ENCODE measurements at regions not wholly inside any gene's neighbourhood (a gene's known extent, or its start where the extent isn't known, plus 50 kb on each side); places are given as distances from the start of the nearest gene placed in this dataset.

DNA sequence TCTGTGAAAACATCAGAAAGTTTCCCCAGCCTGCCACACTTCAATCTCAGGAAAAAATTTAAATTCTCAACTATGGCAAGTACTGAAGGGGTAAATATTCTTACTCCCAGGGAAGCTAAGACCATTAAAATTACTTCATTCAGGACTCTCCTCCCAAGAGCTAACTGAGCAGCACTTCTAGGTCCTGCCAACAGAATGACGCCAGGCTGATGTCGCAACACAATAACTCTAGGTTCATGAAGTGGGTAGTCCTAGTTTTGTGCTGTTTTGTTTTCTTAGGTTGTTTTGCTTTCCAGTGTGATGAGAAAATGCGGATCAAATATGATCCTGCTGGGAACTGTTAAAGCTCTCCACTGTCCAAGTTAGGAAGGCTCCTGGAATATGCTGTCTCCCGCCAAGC, 180.0 kb downstream of the NKX6-1 start:
- peaks cover 19 to 22% of the 10 kb centered on the region in 2 experiments for H3K4me1 Mint-ChIP-seq

More for the DNA sequence above, 180.0 kb downstream of the NKX6-1 start:
- H3K9me3 Mint-ChIP-seq = no peaks in the 10 kb centered on the region
- no peaks in the 10 kb centered on the region for H3K79me2 ChIP-seq (ENCODE audit: insufficient read depth, low read length)
- no peak overlapping the region for H4K91ac ChIP-seq (ENCODE audit: insufficient read length, low read depth, low read length)
- no peak overlapping the region for H3K4me3 Mint-ChIP-seq
- H3K36me3 Mint-ChIP-seq (ENCODE audit: insufficient read depth in 1 of 3, low read depth in 3 of 3) = no peaks in the 10 kb centered on the region
- H4K5ac ChIP-seq (ENCODE audit: insufficient read length, low read depth, low read length) = no peak overlapping the region
- H3K23ac ChIP-seq (ENCODE audit: insufficient read length, low read depth, low read length) = no peak overlapping the region
- no peaks in the 10 kb centered on the region for H3K27me3 ChIP-seq (ENCODE audit: insufficient read depth, low read length)
- no peaks in the 10 kb centered on the region for H4K20me1 ChIP-seq (ENCODE audit: control insufficient read depth, insufficient read depth, insufficient read length)
- peaks cover 5% of the 10 kb centered on the region; the same call in 1 of the 2 replicates for H3K27me3 Mint-ChIP-seq (ENCODE audit: low read depth)
- TF ChIP-seq, protein P1, sequence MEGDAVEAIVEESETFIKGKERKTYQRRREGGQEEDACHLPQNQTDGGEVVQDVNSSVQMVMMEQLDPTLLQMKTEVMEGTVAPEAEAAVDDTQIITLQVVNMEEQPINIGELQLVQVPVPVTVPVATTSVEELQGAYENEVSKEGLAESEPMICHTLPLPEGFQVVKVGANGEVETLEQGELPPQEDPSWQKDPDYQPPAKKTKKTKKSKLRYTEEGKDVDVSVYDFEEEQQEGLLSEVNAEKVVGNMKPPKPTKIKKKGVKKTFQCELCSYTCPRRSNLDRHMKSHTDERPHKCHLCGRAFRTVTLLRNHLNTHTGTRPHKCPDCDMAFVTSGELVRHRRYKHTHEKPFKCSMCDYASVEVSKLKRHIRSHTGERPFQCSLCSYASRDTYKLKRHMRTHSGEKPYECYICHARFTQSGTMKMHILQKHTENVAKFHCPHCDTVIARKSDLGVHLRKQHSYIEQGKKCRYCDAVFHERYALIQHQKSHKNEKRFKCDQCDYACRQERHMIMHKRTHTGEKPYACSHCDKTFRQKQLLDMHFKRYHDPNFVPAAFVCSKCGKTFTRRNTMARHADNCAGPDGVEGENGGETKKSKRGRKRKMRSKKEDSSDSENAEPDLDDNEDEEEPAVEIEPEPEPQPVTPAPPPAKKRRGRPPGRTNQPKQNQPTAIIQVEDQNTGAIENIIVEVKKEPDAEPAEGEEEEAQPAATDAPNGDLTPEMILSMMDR (conservative IDR thresholded peaks at IDR 0.05) = no peak
- no peak overlapping the region for H2AFZ ChIP-seq (ENCODE audit: low read length)
- H3K14ac ChIP-seq (ENCODE audit: insufficient read depth, low read length) = no peak overlapping the region
- H2BK5ac ChIP-seq (ENCODE audit: insufficient read length, low read length) = no peak overlapping the region
- H3K56ac ChIP-seq (ENCODE audit: insufficient read length, low read depth, low read length) = no peak overlapping the region
- no peak overlapping the region for H3K4me2 ChIP-seq (ENCODE audit: insufficient read depth, insufficient read length, low read length)
- no CpG with 5 or more reads among the region's 4 CpGs for WGBS (ENCODE audit: extremely low coverage, insufficient read length, low lambda C conversion rate)
- H3K9me3 ChIP-seq (ENCODE audit: control insufficient read depth, low read depth, low read length) = no peaks in the 10 kb centered on the region
- no peak overlapping the region for H4K8ac ChIP-seq (replicated peaks; ENCODE audit: insufficient read length, low read depth, low read length)
- H3T11ph ChIP-seq (ENCODE audit: low read length) = no peak overlapping the region
- H2BK120ac ChIP-seq (ENCODE audit: low read depth, low read length, poor library complexity, severe bottlenecking) = no peak overlapping the region
- no peaks in the 10 kb centered on the region for H3K23me2 ChIP-seq (ENCODE audit: insufficient read length, low read depth, low read length, poor library complexity, severe bottlenecking)
- H3K79me1 ChIP-seq (ENCODE audit: insufficient read depth, low read depth, low read length, poor library complexity, severe bottlenecking) = no peaks in the 10 kb centered on the region
- no peak overlapping the region for H2BK12ac ChIP-seq (ENCODE audit: insufficient read length, low read depth, low read length)
- H3K18ac ChIP-seq (ENCODE audit: insufficient read length, low read depth, low read length) = no peak overlapping the region
- H3K9ac ChIP-seq (ENCODE audit: extremely low read depth, insufficient read length, low read length) = no peak overlapping the region
- H3K27ac Mint-ChIP-seq = no peak overlapping the region; a peak in 1 of 7 replicates
- no peak overlapping the region for H2BK15ac ChIP-seq (ENCODE audit: low read depth, low read length)
- H3K4me1 ChIP-seq (ENCODE audit: insufficient read depth, low read length) = no peaks in the 10 kb centered on the region
- no peak for DNase-seq
- H2BK20ac ChIP-seq (ENCODE audit: low read depth, low read length, poor library complexity, severe bottlenecking) = no peak overlapping the region
- no peak overlapping the region for H3K27ac ChIP-seq (ENCODE audit: insufficient read length, low read depth, low read length)
- no peak overlapping the region for H3K4ac ChIP-seq (ENCODE audit: low read depth, low read length)
- no peak overlapping the region for H2AK5ac ChIP-seq (ENCODE audit: insufficient read length, low read length)
